HEK293T (cell line): ENCODE measurements at regions not wholly inside any gene's neighbourhood (a gene's known extent, or its start where the extent isn't known, plus 50 kb on each side); places are given as distances from the start of the nearest gene placed in this dataset.

Source experiments
- ARNT ChIP-seq: fragments of 450-650 bp; IDR thresholded peaks from 2 replicates; pipeline ENCODE4 v1.6.1; 2017; ENCODE audit warnings: mild to moderate bottlenecking
- ELF4 ChIP-seq: fragments of 450-650 bp; IDR thresholded peaks from 2 replicates; pipeline ENCODE4 v1.6.1; 2017; ENCODE audit warnings: antibody characterized with exemption
- FOXA1 ChIP-seq: fragments of 450-650 bp; IDR thresholded peaks from 2 replicates; pipeline ENCODE4 v1.6.1; 2016; ENCODE audit warnings: mild to moderate bottlenecking
- TARDBP ChIP-seq: fragments of 450-650 bp; IDR thresholded peaks from 2 replicates; pipeline ENCODE4 v1.6.1; 2016

- TF ChIP-seq ARNT (no peak), ELF4 (no peak), TARDBP (no peak), FOXA1 (no peak)
These were observed 261.4 kb upstream of the PITRM1 start for GRCh38 chr10:3433988-3434387.
